Omental fat pad (tissue), 3 donors: ENCODE measurements at regions not wholly inside any gene's neighbourhood (a gene's known extent, or its start where the extent isn't known, plus 50 kb on each side); places are given as distances from the start of the nearest gene placed in this dataset.

ENCODE experiments used
- ATAC-seq: fragments of 150-250 bp; one replicate; pipeline ENCODE4 v1.9.1; 2016; ENCODE audit warnings: mild to moderate bottlenecking, moderate library complexity; ENCODE audit not compliant: low FRiP score
- DNase-seq: peaks from one replicate; pipeline ENCODE4 v3.0.0-alpha.2; 2019; ENCODE audit warnings: low spot score
- TF ChIP-seq, protein P1 (sequence below), 3 donors: fragments of 450-650 bp; IDR thresholded peaks; one replicate each; pipeline ENCODE4 v1.5.1; 2016 to 2017; ENCODE audit warnings: antibody characterized with exemption in 3 of 3, mild to moderate bottlenecking in 3 of 3, moderate library complexity in 2 of 3

DNA sequence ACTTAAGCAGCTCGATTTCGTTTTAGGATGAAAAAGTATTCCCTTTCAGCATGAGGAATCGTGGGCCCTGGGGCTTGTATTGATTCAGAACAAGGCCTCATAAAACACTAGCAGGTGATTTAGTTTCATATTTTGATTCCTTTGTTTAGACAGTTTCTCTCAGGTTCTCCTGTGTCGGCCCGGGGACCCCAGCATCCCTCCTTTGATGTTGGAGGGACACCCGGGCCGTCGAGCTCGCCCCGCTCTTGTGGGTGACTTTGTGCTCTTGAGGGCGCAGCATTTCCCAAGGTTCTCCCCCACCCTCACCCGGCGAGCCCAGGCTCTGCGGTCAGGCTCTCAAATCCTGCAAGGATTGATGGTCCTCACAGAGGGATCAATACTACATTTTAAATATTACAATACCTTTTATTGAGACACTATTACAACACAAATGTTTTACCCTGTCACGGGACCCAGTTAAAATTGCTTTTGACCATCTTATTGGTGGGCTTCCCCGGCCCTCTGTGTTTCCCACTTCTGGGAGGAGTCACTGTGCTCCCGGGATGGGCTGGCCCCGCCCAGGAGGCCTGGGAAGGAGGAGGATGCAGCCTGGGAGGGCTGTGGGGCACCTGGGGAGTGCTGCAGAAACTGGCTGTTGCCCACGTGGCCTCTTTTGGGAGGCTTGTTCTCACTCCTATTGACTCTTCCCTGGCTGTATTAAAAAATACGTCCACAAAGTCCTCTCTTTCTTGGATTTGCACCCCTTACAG is 222.6 kb downstream of the INSIG2 start:
- TF ChIP-seq, protein P1, sequence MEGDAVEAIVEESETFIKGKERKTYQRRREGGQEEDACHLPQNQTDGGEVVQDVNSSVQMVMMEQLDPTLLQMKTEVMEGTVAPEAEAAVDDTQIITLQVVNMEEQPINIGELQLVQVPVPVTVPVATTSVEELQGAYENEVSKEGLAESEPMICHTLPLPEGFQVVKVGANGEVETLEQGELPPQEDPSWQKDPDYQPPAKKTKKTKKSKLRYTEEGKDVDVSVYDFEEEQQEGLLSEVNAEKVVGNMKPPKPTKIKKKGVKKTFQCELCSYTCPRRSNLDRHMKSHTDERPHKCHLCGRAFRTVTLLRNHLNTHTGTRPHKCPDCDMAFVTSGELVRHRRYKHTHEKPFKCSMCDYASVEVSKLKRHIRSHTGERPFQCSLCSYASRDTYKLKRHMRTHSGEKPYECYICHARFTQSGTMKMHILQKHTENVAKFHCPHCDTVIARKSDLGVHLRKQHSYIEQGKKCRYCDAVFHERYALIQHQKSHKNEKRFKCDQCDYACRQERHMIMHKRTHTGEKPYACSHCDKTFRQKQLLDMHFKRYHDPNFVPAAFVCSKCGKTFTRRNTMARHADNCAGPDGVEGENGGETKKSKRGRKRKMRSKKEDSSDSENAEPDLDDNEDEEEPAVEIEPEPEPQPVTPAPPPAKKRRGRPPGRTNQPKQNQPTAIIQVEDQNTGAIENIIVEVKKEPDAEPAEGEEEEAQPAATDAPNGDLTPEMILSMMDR (IDR thresholded peaks at IDR 0.05), result no peak
- no peak for ATAC-seq
- DNase-seq, result no peak

DNA sequence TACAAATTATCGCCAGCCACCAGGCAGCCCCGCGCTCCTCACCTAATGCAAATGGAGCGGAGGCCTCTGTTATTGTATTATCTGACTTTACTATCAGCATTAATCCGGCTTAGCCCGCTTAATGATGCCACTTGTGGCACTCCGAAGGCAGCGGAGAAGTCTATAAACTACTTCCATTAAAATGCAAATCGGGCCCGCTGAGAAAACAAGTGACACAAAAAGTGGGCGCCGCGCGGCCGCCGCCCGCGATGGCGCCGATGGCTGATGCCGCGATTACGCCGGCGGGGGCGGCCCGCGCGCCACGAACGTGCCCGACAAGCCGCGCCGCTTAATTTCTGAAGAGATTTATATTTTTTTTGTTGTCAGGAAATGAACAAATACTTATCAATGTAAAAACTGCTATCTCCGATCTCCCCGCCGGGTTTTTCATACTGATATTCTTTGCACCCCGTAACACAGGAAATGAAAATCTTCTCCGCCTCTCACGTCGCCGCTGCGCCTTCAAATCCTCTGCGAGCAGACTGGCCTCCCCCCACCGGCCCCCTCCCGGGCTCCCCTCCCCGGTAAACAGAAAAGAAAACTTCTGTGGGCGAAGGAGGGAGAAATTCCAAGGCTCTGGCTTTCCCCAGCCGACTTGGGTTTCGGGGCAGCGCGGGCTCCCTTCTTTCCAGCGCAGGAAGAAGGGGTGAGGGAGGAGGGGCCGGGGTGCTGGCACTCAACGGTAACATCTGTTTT is 221.8 kb downstream of the INSIG2 start:
- TF ChIP-seq, protein P1 (IDR thresholded peaks at IDR 0.05), result no peak
- no peak for ATAC-seq
- DNase-seq, result no peak

DNA sequence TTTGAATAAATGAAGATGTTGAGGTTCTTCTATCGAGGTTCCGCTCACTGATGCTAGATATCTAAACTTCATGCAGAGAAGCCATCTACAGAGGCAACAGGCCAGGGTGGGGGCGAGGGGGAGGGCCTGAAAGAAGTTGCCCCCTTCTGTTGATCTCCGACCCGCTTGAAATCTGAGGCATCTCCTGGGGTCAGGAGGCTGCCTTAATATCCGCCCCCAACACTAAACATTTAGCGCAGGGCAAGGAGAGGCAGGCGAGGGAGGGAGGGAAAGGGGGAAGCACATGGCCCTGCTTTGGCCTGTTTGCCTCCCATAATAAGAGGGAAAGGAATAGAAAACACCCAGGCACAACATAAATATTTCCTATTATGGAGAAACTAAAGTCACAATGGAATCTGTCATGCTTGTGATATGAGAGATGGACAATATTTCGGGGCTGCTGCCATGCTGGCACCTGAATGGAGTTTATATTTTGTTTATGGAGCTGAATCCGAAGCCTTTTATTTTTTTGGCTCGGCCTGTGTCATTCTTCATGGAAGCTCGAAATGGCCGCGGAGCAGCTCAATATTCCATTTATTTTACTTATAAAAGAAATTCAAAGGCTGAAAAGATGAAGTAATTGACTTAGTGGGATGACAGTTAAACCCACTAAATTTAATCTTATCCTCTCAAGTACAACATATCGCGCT is 221.1 kb downstream of the INSIG2 start:
- DNase-seq (no peak), ATAC-seq (no peak)
- TF ChIP-seq, protein P1 (IDR thresholded peaks at IDR 0.05), result no peak

DNA sequence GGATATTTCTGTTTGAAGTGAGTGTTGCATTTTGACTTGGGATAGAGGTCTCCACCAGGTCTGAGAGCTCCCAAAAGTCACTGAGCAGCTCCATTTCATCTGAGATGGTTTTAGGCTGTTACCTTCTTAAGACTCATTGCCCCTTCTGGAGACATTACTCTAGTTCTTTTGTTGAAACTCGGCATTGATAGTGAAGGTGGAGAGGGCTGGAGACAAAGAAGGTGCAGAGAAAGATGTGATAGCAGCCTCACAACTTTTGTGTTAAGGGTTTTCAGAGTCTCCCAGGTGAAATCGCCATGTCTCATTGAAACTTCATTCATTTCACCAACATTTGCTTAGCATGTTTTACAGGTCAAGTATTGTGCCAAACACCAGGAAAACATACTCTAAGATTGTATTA is 219.6 kb downstream of the INSIG2 start:
- ATAC-seq, result no peak
- TF ChIP-seq, protein P1 (IDR thresholded peaks at IDR 0.05), result no peak
- DNase-seq, result no peak

DNA sequence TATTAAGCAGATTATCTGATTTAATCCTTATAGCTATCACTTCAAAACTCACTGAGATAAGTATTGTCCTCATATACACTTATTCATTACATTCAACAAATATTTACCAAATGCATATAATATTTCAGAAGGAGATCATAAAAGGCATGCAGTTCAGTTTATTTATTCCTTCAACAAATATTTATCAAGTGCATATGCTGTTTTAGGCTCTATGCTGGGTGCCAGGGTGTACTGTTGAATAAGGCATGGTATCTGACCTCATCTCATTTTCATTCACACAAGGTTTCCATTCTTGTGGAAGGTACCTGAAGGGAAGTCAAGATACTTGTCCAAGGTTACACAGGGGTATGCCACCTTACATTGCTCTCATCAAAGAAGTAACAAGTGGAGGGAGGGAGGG is 213.0 kb downstream of the INSIG2 start:
- TF ChIP-seq, protein P1 (IDR thresholded peaks at IDR 0.05), result no peak
- ATAC-seq (no peak), DNase-seq (no peak)

DNA sequence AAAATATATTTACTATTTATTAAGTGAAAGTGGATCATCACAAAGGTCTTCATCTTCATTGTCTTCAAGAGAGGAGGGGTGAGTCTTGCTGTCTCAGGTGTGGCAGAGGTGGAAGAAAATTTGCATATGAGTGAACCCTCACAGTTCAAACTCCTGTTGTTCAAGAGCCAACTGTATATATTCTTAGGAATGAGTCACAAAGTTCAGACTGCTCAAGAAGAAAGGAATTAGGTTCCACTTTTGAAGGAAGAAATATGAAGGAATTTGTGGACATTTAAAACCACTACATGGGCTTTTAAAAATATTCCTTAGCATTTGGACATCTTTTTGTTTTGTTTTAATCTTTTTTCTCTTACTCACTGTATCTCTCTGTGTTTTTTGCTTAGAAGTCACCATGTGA is 212.6 kb downstream of the INSIG2 start:
- ATAC-seq (no peak), DNase-seq (no peak)
- TF ChIP-seq, protein P1 (IDR thresholded peaks at IDR 0.05), result no peak
